ENCODE measurements at regions not wholly inside any gene's neighbourhood (a gene's known extent, or its start where the extent isn't known, plus 50 kb on each side); places are given as distances from the start of the nearest gene placed in this dataset.
"Not testable (repeated sequence)": the region's sequence is repeated elsewhere in the genome, so short reads cannot be mapped to it uniquely, and the experiment has no call there.

GRCh38 chr12:61250303-61250702 is 1009.9 kb upstream of the USP15 start:
- DNase-seq (no peak), ATAC-seq (ENCODE audit: low FRiP score in 2 of 2) (no peak)
- Histone ChIP-seq H3K4me1 (no peaks in the 10 kb centered on the region), H3K4me3 (no peak overlapping the region), H3K9me3 (no peaks in the 10 kb centered on the region), H3K36me3 (no peaks in the 10 kb centered on the region), H3K27ac (no peak overlapping the region), H3K27me3 (no peaks in the 10 kb centered on the region)
- TF ChIP-seq POLR2A (IDR thresholded peaks at IDR 0.05) (no peak), POLR2AphosphoS5 (IDR thresholded peaks at IDR 0.05) (no peak), EP300 (IDR thresholded peaks at IDR 0.05) (no peak), CTCF (IDR thresholded peaks at IDR 0.05) (no peak)
- WGBS, 2 donors, result 80 to 85% methylated on average over 2 of the region's 2 CpGs

- Histone ChIP-seq H3K9me3 (no peaks in the 10 kb centered on the region), H3K36me3 (no peaks in the 10 kb centered on the region), H3K27me3 (no peaks in the 10 kb centered on the region), H3K27ac (no peak overlapping the region), H3K4me3 (no peak overlapping the region), H3K4me1 (no peaks in the 10 kb centered on the region)
- ATAC-seq (ENCODE audit: low FRiP score in 2 of 2) (no peak), DNase-seq (no peak)
- WGBS, 2 donors, result 59 to 75% methylated on average over 3 of the region's 3 CpGs
- TF ChIP-seq CTCF (IDR thresholded peaks at IDR 0.05) (no peak), POLR2AphosphoS5 (IDR thresholded peaks at IDR 0.05) (no peak), POLR2A (IDR thresholded peaks at IDR 0.05) (no peak), EP300 (IDR thresholded peaks at IDR 0.05) (no peak)
Observed at GRCh38 chr12:61251076-61251475, 1009.1 kb upstream of the USP15 start.

GRCh38 chr12:61254225-61254624 is 1006.0 kb upstream of the USP15 start:
- H3K27me3 ChIP-seq, result no peaks in the 10 kb centered on the region
- TF ChIP-seq POLR2A (IDR thresholded peaks at IDR 0.05) (no peak), POLR2AphosphoS5 (IDR thresholded peaks at IDR 0.05) (no peak), EP300 (IDR thresholded peaks at IDR 0.05) (no peak)
- no peak overlapping the region for H3K27ac ChIP-seq
- H3K36me3 ChIP-seq, result no peaks in the 10 kb centered on the region
- 75 to 81% methylated on average over 3 of the region's 3 CpGs for WGBS, 2 donors
- H3K4me1 ChIP-seq, result no peaks in the 10 kb centered on the region
- DNase-seq (no peak), ATAC-seq (ENCODE audit: low FRiP score in 2 of 2) (no peak)
- H3K4me3 ChIP-seq, result no peak overlapping the region
- H3K9me3 ChIP-seq, result no peaks in the 10 kb centered on the region

- H3K4me1 ChIP-seq; H3K36me3 ChIP-seq; H3K27me3 ChIP-seq; ATAC-seq (ENCODE audit: low FRiP score in 2 of 2); H3K4me3 ChIP-seq; DNase-seq; H3K27ac ChIP-seq: not testable (repeated sequence)
- peaks cover 0 to 25% (median 12%) of the 10 kb centered on the region in 4 donors for H3K9me3 ChIP-seq
Observed at GRCh38 chr12:61264294-61264693, 995.9 kb upstream of the USP15 start.

GRCh38 chr12:61267474-61267873 is 992.7 kb upstream of the USP15 start:
- no peak overlapping the region for H3K4me3 ChIP-seq
- no peaks in the 10 kb centered on the region for H3K27me3 ChIP-seq
- H3K4me1 ChIP-seq, result no peaks in the 10 kb centered on the region
- no peak for ATAC-seq (ENCODE audit: low FRiP score in 2 of 2)
- WGBS, 2 donors, result 72 to 79% methylated on average over 1 of the region's 1 CpG
- peaks cover 0 to 25% (median 12%) of the 10 kb centered on the region in 4 donors for H3K9me3 ChIP-seq
- no peak overlapping the region for H3K27ac ChIP-seq
- TF ChIP-seq CTCF (IDR thresholded peaks at IDR 0.05) (no peak), EP300 (IDR thresholded peaks at IDR 0.05) (no peak), POLR2AphosphoS5 (IDR thresholded peaks at IDR 0.05) (no peak), POLR2A (IDR thresholded peaks at IDR 0.05) (no peak)
- H3K36me3 ChIP-seq, result no peaks in the 10 kb centered on the region
- DNase-seq, result no peak

GRCh38 chr12:61272441-61272840 is 987.8 kb upstream of the USP15 start:
- Histone ChIP-seq H3K4me1 (no peaks in the 10 kb centered on the region), H3K27me3 (no peaks in the 10 kb centered on the region), H3K27ac (no peak overlapping the region), H3K36me3 (no peaks in the 10 kb centered on the region), H3K4me3 (no peak overlapping the region), H3K9me3 (no peaks in the 10 kb centered on the region)
- ATAC-seq (ENCODE audit: low FRiP score in 2 of 2), result no peak
- no peak for DNase-seq
- TF ChIP-seq CTCF (IDR thresholded peaks at IDR 0.05) (no peak), POLR2A (IDR thresholded peaks at IDR 0.05) (no peak), EP300 (IDR thresholded peaks at IDR 0.05) (no peak), POLR2AphosphoS5 (IDR thresholded peaks at IDR 0.05) (no peak)
